GM12892 (cell line): ENCODE measurements at regions not wholly inside any gene's neighbourhood (a gene's known extent, or its start where the extent isn't known, plus 50 kb on each side); places are given as distances from the start of the nearest gene placed in this dataset.

Source experiments
- POLR2A ChIP-seq: IDR thresholded peaks from 2 replicates; pipeline ENCODE4 v1.6.1; 2011; ENCODE audit warnings: low read depth, low read length, control low read depth
- TAF1 ChIP-seq: IDR thresholded peaks from 2 replicates; pipeline ENCODE4 v1.6.1; 2011; ENCODE audit warnings: low read depth, mild to moderate bottlenecking, control low read depth, low read length, borderline replicate concordance

DNA sequence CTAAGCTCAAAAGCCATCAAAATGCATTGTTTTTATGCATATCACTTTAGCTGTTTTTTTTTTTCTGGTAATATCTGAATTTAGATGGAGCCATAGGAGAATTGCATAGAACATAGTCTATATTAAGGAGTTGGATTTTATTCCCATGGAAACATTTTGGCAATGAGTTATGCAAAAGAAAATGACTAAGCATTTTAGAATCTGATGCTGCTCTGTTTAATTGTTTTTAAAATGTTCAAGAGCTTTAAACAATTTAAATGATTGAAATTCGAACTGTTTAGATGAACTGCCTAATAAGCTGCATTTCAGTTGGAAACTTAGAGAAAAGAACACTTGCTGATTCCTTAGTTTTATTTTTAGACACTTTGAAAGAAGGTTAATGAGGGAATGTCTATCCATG is 1531.5 kb upstream of the B3GALT2 start:
- no peak for TF ChIP-seq TAF1
- no peak for TF ChIP-seq POLR2A
